Stimulated activated CD8-positive, alpha-beta memory T cell treated with anti-CD3 and anti-CD28 coated beads, Interleukin-2, amount 100 ng/mL, for 48 hours (primary cell): ENCODE measurements at regions not wholly inside any gene's neighbourhood (a gene's known extent, or its start where the extent isn't known, plus 50 kb on each side); places are given as distances from the start of the nearest gene placed in this dataset.
"Not testable (repeated sequence)": the region's sequence is repeated elsewhere in the genome, so short reads cannot be mapped to it uniquely, and the experiment has no call there.

Source experiments
- DNase-seq, 2 donors: peaks; one replicate each; pipeline ENCODE4 v3.0.0-alpha.2; 2020; ENCODE audit warnings: low read depth in 2 of 2

- no peak for DNase-seq
Measured at GRCh38 chr22:48921411-48921903, 906.2 kb downstream of the BRD1 start.

DNA sequence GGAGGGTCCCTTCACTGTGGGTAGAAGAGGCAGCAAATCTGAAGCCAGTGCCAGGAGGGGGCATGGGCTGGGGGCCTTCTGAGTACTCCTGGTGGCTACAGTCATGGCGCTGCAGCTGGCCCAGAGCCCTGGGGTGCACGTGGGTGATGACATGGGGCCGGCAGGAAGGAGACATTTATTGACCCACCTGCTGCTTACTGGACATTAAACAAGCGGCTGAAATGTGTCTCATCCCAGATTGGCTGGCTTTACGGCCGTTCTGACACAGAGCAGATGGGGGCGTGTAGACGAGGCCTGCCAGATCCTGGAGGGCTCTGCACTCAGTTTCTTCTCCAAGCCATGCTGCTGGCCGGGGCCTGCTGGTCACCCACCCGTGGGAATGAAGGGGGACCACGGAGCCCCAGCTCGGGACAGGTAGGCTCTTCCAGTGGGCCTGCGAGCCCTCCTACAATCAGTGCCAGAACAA, 906.9 kb downstream of the BRD1 start:
- no peak for DNase-seq

DNA sequence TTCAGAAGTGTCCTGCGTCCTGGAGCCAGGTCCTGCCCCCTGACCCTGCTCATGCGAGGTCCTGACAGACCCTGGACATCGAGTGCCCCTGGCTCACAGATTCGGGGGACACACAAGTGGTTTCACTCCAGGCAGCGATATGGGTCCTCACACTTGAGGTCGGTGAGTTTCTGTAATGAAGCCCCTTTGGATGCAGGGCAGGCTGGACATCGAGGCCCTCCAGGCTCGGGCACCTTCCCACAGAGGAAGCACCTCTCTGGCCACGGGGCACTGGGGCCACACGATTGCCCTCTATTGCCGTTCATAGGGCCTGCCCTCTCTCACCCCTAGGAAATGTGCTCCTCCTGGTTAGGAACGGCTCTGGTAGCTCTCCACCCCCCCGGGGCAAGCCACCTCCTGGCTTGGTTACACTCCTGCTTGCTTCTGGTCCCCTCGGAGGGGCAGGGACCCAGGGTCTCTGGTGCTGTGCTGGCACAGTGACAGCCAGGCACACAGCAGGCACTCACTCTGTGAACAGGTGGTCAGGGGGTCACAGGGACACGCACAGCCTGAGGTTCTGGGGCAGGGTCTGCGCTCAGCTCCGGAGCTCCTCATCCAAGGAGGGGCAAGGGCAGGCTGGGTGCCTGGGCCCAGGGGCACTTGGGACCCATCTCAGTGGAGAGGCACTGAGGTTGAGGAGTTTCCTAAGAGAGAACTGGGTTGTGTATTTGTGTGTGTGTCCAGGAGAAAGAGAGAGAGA, 907.7 kb downstream of the BRD1 start:
- no peak for DNase-seq

GRCh38 chr22:48919187-48919590, 908.5 kb downstream of the BRD1 start:
- no peak for DNase-seq

GRCh38 chr22:48918585-48919186, 909.0 kb downstream of the BRD1 start:
- DNase-seq = no peak

- not testable (repeated sequence) for DNase-seq
Measured at GRCh38 chr22:48912356-48913066, 915.2 kb downstream of the BRD1 start.

DNA sequence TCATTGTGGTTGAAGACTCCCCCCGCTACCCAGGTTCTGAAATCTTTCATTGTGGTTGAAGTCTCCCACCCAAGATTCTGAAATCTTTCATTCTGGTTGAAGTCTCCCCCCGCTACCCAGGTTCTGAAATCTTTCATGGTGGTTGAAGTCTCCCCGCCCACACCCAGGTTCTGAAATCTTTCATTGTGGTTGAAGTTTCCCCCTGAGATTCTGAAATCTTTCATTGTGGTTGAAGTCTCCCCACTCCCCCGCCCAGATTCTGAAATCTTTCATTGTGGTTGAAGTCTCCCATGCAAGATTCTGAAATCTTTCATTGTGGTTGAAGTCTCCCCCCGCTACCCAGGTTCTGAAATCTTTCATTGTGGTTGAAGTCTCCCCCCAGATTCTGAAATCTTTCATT, 916.0 kb downstream of the BRD1 start:
- not testable (repeated sequence) for DNase-seq

- not testable (repeated sequence) for DNase-seq
Measured at GRCh38 chr22:48911067-48911466, 916.6 kb downstream of the BRD1 start.

DNA sequence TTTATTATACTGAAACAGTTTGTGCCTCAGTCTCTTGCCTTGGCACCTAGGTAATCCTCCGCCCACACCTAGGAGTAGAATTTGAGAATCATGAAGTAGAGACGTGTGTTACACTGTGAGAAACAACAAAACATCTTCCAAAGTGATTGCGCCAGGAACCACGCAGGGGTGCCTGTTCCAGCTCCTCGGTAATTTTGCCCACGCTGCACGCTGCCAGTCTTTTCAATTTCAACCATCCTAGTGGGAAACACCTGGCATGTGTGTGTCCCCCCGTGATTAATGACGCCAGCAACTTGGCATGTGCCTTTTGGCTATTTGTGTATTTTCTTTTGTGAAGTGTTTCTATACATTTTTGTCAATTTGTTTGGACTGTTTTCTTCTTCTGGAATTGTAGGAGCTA, 919.1 kb downstream of the BRD1 start:
- DNase-seq = no peak

- no peak for DNase-seq
Measured at GRCh38 chr22:48907591-48907990, 920.1 kb downstream of the BRD1 start.

DNA sequence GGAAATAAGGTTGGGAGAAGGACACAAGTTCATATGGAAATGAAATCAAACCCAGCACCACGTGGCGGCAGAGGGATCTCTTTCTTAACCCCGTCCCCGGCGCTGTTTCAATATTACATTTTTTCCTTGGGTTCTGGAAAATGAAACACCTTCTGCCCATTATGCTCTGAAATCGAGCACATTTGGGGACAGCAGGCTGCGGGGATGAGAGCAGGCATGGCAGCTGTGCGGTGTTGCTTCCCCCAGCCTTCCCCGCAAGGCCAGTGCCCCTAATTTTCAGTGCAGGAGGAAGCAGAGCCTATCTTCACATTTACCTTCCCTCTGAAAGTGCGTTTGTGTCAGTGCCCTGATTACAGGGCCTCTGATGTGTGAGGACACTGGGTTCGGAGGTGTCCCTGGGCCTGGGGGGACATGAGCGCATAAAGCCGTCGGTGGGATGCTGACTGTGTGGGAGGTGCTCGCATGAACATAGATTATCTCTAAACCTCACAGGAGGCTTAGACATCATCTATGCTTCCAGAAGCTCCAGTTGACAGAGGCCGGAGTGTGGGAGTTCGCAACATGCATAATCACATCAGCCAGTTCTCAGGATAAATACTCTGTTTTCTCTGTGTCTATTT, 921.3 kb downstream of the BRD1 start:
- no peak for DNase-seq

DNA sequence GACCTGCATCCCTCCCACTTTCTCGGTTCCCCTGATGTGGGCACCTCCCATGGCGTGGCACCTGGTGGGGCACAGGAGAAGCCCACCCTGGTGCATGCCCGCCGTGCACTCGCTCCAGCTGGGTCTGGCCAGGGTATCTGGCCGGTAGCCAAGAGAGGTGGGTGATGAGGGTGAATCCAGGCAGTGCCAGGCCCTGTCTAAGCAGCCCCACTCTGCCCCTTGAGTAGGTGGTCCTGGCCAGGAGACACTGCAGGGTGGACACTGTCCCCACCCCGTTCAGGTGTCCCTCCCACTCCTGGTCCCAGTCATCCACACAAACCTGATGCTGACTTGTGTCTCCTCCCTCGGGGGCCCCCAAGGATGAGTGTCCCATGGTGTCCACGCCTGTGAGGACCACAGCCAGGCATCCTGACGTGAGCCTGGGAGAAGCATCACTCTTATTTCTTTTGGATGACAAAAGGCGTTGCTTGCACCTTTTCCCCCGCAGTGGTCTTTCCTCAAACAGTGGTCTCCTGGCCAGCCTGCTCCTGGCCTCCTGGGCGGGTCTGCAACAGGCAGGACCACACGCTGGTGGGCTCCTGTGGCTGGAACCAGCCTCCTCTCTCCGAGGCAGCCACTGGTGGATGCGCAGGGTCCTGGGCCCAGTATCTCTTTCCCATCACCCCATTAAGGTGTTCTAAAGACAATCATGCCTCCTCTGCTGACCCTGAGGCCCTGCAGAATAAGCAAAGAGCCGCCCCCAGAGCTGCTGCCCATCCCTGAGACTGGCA, 922.3 kb downstream of the BRD1 start:
- no peak for DNase-seq

GRCh38 chr22:48902983-48903650, 924.6 kb downstream of the BRD1 start:
- DNase-seq = no peak

DNA sequence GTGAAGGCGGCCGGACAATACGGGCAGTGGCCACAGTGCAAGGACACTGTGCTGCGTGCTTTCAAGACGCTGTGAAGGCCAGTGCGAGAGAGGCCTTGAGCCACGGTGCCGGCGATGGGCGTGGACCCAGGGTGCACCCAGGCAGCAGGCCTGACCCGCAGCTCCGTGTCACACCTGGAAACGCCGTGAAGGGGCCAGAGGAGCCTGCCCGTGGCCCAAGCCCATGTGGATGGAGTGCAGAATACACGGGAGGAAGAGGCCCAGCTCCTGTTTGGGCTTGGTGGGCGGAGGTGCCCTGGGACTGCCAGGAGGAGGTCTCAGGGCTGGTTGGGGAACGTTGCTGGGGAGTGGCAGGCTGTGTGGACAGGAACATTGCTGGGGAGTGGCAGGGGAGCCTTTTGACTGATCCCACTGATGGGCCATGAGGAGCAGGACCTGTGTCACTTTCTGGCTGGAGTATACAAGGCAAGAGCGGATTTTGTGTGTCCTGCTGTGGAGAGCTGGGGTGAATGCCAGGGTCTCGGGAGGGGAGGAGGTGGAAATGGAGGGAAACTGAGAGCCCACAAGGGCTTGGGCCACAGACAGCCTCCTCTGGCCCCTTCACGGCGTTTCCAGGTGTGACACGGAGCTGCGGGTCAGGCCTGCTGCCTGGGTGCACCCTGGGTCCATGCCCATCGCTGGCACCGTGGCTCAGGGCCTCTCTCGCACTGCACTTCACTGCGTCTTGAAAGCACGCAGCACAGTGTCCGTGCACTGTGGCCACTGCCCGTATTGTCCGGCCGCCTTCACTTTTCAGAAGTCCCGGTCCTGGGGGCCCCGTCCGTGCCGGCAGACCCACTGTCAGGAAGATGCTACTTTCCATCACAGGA, 925.4 kb downstream of the BRD1 start:
- no peak for DNase-seq

DNA sequence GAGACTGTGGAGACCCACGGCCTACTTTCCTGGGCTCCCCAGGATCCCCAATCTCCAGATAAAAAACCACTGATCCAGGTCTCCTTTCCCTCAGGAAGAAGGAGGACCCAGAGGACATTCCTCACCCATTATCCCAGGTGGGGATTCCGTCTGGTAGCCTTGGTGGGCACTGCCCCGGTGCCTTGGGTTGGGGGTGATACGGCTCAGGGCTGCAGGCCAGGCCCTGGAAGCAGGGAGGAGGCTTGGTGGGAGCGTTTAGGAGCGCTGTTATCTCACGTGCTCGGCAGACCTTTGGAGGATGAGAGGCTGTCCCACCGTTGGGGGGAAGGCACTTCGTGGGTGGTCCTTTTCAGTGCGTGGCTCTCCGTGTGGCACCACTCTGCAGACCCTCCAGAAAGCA, 926.3 kb downstream of the BRD1 start:
- DNase-seq = no peak

DNA sequence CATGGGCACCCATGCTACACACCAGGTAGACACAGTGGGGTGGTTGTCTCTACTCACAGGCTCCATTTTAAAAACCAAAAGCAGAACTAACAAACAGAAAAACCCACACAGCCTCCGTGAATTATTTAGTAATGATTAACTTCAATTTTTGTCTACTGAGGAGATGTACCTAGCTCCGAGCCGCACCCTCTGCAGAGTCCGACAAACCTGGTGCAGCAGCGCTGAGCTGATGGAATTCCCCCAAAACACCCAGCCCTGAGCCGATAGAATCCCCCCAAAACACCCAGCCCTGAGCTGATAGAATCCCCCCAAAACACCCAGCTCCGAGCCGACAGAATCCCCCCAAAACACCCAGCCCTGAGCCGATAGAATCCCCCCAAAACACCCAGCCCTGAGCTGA, 927.0 kb downstream of the BRD1 start:
- no peak for DNase-seq

- no peak for DNase-seq
Measured at GRCh38 chr22:48900327-48900597, 927.4 kb downstream of the BRD1 start.

DNA sequence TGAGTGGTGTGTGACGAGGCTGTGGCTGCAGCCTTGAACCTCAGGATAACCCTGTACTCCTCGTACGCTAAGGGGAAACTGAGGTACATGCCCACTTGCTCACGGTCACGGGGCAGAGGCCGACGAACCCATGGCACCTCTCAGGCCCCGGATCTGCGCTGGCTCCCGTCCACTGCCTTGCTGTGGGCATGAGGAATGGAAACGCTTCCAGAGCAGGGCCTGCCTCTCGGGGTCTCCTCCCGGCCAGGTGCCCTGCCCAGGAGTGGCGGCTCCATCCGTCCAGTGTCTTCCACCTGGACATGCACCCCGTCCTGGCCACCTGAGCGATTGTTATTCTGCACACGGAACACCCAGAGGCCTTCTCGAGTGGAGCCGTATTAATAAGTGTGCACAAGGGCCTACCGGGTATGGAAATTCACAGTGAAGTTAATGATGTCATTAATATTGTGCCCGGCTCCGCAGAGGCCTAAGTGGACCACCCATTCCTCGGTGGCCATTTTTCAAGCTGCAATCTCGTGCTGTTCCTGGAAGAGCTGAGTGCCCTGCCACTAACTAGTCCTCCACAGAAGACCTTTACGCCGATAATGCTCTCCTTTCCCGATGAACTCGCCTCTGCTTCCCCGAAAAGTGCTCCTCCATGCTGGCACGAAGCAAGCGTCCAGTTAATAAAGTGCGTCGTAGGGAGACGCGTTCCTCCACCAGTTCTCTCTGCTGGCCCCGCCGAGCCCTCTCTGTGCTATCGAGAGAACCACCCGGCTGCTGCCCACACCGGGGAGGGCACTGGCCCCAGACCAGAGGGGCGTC, 927.9 kb downstream of the BRD1 start:
- no peak for DNase-seq

DNA sequence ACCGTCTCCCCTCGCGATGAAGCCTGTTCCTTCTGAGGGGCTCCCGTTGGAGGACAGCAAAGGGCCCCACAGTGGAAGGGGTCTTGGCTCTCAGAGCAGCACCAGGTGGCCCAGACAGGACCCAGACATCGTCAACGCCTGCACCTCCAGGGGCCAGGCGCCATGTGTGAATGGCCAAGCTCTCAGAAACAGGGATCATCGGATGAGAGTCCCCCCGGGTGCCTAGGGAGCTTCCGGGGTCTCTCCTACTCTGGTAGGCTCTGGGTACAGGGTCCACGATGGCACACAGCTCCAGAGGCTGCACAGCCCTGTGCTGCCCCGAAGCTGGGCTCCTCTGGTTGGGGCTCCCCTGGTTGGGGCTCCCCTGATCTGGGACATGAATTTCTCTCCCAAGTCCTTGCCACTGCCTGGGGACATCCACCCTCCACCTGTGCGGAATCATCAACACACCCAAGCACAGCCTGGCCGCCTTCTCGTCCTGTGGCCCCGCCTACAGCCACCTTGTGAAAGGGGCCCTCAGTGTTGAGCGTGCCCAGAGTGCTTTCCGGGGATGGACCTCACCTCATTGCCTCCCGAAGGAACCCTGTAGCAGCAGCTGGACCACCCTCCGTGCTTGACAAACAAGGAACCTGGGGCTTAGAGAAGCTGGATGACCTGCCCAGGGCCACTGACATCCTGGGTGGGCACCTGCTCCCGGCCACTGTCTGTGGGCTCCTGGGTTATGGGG, 929.0 kb downstream of the BRD1 start:
- no peak for DNase-seq
